GM21529 (cell line): ENCODE measurements at regions not wholly inside any gene's neighbourhood (a gene's known extent, or its start where the extent isn't known, plus 50 kb on each side); places are given as distances from the start of the nearest gene placed in this dataset.

ENCODE experiments used
- ATAC-seq: cut with Tn5 transposase; IDR thresholded peaks from one replicate; pipeline ENCODE4 v1.9.1; 2021; ENCODE audit not compliant: unreplicated experiment

DNA sequence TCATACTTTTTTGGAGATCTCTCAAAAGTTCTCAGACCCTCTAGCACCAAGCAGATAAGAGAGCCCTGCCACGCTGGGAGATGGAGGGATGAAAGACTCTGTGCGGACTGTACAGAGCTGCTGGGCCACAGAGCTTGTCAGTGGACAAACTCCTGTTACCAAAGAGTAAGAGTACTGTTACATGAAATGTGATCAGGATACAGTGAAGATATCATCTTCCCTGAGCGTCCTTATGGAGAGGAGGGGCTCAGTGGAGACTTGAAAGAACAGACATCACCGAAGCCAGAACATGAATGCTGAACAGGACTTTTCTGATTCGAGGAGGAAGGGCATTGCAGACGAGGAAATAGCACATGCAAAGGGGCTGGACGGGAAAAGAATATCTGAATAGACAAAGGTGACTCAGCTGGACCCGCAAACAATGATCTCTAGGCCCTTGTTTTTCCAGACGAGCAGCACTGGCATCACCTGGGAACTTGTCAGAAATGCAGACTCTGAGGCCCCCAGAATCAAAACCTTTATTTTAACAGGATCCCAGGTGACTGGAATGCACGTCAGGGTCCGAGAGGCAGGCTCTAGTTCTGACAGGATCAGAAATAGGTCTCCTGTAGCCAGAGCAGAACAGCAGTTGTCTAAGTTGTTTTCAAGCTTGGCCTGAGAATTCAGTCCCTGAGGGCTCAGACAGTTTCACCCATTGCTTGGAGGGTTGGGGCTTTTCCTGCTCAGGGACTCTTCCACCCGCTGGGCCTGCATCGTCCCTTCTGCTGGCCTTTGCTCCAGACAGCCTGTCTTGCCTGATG lies 277.9 kb downstream of the RPLP1 start:
- ATAC-seq, result no peak

DNA sequence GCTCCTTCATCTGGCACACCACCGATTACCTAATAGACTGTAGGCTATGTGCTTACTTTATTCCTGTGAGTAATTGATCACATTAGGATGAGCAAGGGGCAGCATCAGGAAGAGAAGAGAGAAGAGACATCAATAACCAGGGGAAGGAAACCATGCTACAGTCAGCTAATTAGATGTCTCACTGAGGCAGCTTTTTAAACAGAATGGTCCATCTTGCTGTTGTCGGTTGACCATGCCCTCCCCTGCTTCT lies 278.4 kb downstream of the RPLP1 start:
- ATAC-seq, result no peak

DNA sequence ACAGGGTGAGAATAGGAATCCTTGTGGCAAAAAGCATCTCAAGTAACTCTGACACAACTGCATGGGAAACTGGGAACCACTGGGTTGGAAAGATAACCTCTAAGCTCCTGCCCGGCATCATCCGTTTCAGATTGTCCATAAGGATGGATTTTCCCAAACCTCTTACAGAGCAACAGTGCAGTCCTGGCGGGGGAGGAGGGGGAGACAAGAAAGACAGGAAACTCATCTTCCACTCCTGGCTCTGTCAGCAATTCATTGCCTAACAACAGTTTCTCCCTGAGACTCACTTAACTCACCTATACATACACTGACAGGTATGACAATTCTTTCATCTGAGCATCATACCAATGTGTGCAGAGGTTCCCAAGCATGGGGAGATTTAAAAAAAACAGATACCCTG lies 279.0 kb downstream of the RPLP1 start:
- no peak for ATAC-seq

- ATAC-seq, result no peak
Observed at GRCh38 chr15:69732133-69732532, 279.5 kb downstream of the RPLP1 start.

GRCh38 chr15:69734699-69735098 lies 282.1 kb downstream of the RPLP1 start:
- no peak for ATAC-seq

- ATAC-seq, result no peak
Observed at GRCh38 chr15:69735121-69735520, 282.5 kb downstream of the RPLP1 start.

DNA sequence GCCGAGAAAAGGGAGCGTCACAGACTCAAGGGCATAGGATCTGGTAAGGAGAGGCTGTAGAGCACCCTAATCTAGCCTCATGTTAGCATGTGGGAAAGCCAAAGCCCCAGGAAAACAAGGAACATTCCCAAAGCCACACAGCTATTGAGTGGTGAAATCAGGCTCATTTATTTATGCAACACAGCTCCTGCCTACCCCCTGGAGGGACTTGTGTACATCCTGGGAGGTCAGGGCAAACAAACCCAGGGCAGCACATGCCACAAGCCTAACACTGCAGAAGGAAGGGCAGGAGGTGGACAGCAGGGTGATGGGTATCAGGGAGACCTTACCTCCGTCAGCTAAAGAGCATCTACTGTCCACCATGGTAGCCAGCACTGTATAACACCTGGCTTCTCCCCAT lies 283.5 kb downstream of the RPLP1 start:
- no peak for ATAC-seq

DNA sequence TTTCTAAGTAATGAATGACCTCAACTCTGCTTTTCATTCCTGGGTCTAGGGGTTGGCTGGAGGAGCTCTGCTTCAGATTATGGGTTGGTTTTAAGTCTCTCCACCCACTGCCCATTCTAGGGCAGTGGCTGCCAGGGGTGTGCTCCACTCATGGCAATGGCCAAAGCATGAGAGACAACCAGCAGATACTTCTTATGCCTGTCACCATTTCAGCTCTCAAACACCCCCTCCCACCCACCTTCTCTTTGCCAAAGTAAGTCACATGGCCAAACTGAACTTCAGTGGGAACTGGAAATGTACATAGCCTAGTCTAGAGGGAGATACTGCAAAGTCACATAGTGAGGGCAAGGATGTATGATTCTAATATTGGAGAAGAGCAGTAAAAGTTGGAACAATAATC lies 285.3 kb downstream of the RPLP1 start:
- ATAC-seq, result no peak

GRCh38 chr15:69740684-69741083 lies 288.1 kb downstream of the RPLP1 start:
- ATAC-seq, result no peak

DNA sequence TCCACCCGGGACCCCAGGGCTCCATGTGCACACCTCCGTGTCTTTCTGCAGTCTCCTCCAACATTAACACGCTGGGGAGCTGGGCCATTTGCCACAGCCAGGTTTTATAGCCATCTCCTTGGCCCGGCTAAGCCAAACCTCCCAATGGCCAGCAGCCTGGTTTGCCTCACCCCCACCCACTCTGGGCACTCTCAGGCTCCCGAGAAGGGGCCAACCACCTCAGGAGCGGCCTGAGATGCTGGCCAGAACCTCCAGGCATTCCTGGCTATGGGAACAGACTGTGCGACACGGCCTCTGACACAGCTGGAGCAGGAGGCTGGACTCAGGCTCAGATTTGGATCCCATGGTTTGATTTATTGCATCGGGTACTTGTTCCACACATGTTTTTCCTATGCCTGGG lies 289.7 kb downstream of the RPLP1 start:
- ATAC-seq, result no peak

DNA sequence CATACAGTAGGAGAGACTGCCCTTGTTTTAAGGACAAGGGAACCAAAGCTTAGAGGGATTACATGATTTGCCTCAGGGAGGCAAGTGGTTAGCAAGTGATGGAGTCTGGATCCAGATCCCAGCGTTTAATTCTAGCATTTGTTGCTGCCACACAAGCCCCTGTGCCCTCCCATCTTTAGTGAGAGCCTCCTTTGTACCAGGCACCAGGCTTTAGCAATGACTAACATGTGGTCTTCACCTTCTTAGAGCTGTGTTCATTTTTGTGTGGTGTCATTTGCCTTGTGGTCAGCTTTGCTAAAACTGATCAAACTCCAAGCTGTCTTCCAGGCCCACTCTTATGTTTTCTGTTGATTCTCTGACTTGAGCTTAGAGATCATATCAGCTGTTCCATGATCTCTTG lies 290.5 kb downstream of the RPLP1 start:
- ATAC-seq, result no peak

DNA sequence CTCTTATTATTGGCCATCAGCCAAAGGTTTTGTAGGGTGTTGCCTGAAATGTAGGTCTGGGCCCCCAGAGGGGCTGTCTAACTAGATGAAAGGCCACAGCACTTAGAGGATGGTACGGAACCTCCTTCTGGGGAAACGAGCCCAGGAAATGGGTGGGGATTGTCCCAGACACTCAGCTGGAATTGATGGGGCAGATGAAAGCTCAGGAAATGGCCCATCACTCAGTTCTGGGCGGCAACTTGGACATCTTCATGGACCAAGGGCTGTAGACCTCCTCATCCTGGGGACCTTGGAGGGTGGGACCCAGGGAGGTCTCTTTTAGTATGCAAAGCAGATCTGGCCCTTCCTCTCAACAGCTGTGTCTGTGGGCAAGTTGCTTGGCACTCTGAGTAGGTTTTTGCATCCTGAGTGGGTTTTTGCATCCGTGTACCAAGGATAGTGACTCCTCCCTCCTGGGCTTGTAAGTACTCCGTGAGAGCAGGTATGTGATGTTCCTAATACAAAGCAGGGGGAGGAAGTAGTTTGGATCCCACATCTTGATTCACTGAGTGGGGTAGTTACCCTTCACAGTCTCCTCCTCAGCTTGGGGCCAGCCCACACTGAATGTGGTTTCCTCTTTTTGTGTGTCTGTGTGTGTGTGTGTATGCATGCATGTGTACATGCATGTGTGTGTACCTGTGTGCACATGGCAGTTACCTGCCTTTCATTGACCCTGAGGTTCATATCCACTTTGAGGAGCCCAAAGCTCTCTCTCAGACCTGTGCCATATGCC lies 292.0 kb downstream of the RPLP1 start:
- no peak for ATAC-seq

- ATAC-seq, result no peak
Observed at GRCh38 chr15:69747193-69747592, 294.6 kb downstream of the RPLP1 start.

GRCh38 chr15:69748131-69748530 lies 295.5 kb downstream of the RPLP1 start:
- ATAC-seq, result no peak

GRCh38 chr15:69748576-69749185 lies 296.1 kb downstream of the RPLP1 start:
- no peak for ATAC-seq

GRCh38 chr15:69749274-69749673 lies 296.7 kb downstream of the RPLP1 start:
- ATAC-seq, result no peak

DNA sequence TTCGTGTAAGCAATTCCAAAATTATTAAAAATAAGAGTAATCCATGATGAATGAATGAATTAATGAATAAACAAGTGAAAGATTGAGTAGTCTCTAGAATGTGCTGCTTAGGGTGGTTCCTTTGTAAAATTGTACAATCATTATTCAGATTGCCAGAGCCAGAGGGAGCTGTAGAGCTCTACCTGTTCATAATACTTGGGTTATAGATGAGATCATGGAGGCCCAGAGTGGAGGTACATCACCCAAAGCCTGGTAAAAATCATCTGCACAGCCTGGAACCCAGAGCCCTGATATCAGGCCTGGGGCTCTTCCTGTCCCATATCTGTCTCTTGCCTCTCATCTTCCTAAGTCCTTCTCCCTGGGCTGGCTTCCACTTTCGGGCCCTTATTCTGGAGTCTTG lies 297.2 kb downstream of the RPLP1 start:
- no peak for ATAC-seq

GRCh38 chr15:69750253-69750652 lies 297.6 kb downstream of the RPLP1 start:
- ATAC-seq, result no peak

DNA sequence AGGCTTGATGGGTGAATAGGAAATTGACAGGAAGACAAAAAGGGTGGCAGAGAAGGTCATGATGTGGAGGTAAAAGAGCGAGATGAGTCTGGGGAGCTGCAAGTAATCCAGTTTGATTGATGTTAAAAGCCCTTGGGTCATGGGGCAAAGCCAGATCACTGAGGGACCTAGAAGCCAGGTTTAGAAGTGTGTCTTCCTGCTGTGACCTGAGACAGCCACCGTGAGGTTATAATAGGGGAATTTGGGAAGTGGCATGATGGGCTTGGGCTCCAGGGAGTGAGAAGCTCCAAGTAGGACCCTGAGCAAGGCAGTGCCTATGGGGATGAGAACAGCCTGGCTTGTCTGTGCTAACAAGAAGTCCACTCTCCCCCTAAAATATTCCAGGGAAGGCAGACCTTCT lies 298.5 kb downstream of the RPLP1 start:
- no peak for ATAC-seq

DNA sequence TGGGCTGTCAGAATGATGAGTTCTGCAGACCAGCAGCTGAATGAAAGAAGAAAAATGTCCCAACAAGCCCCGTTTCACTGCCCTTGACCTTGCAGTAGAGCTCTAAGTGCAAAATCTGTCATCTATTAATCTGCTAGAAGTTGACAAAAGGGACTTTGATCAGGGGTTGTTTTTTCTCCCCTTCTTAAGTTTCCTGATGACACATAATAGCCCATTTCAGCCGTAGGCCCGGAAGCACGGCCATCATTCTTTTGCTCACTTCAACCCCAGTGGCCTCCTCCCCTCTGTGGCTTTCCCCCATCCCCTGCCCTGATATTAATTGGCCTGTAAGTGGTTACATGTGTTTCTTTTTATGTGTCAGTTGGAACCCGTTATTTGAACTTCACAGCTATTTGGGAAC lies 298.9 kb downstream of the RPLP1 start:
- no peak for ATAC-seq

DNA sequence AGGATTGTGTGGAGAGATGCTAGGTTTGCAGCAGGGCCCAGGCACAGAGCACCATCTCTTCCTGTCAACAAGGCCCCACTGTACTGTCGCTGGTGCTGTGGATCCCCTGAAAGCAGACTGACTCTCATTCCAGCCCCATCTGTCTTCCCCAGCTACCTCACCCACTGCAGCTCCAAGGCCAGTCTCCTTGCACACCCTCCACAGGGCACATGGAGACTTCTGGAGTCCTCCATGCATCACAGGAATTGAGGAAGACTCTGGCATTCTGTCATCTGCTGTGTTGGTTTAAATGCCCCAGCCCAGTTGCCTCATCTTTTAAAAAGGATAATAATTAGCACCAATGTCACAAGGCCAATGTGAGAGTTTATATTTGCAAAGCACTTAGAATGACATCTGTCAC lies 301.2 kb downstream of the RPLP1 start:
- no peak for ATAC-seq

GRCh38 chr15:69754313-69754712 lies 301.7 kb downstream of the RPLP1 start:
- no peak for ATAC-seq
